ENCODE measurements at regions not wholly inside any gene's neighbourhood (a gene's known extent, or its start where the extent isn't known, plus 50 kb on each side); places are given as distances from the start of the nearest gene placed in this dataset.

DNA sequence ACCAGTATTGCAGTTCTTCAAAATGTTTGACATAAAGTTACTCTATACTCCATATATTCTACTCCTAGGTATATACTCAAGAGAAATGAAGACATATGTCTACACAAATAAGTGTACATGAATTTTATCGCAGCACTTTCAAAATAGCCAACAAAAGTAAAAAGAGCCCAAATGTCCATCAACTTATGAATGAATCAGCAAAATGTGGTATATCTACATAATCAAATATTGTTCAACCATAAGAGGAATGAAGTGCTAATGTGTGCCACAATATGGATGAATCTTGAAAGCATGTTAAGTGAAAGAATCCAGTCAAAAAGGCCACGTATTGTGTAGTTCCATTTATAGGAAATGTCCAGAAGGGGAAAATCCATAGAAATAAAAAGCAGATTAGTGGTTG, 98.6 kb upstream of the F3 start:
- no peak for TF ChIP-seq POLR2AphosphoS5 (IDR thresholded peaks at IDR 0.05; ENCODE audit: low read depth, low read length)
- TF ChIP-seq, protein P1, sequence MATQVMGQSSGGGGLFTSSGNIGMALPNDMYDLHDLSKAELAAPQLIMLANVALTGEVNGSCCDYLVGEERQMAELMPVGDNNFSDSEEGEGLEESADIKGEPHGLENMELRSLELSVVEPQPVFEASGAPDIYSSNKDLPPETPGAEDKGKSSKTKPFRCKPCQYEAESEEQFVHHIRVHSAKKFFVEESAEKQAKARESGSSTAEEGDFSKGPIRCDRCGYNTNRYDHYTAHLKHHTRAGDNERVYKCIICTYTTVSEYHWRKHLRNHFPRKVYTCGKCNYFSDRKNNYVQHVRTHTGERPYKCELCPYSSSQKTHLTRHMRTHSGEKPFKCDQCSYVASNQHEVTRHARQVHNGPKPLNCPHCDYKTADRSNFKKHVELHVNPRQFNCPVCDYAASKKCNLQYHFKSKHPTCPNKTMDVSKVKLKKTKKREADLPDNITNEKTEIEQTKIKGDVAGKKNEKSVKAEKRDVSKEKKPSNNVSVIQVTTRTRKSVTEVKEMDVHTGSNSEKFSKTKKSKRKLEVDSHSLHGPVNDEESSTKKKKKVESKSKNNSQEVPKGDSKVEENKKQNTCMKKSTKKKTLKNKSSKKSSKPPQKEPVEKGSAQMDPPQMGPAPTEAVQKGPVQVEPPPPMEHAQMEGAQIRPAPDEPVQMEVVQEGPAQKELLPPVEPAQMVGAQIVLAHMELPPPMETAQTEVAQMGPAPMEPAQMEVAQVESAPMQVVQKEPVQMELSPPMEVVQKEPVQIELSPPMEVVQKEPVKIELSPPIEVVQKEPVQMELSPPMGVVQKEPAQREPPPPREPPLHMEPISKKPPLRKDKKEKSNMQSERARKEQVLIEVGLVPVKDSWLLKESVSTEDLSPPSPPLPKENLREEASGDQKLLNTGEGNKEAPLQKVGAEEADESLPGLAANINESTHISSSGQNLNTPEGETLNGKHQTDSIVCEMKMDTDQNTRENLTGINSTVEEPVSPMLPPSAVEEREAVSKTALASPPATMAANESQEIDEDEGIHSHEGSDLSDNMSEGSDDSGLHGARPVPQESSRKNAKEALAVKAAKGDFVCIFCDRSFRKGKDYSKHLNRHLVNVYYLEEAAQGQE (IDR thresholded peaks at IDR 0.05; ENCODE audit: insufficient read depth in 1 of 2, low read depth in 2 of 2, low read length in 1 of 2) = no peak
- no peak for TF ChIP-seq SIN3A (IDR thresholded peaks at IDR 0.05; ENCODE audit: borderline replicate concordance, insufficient read depth, low read depth, low read length)
- TF ChIP-seq, protein P2, sequence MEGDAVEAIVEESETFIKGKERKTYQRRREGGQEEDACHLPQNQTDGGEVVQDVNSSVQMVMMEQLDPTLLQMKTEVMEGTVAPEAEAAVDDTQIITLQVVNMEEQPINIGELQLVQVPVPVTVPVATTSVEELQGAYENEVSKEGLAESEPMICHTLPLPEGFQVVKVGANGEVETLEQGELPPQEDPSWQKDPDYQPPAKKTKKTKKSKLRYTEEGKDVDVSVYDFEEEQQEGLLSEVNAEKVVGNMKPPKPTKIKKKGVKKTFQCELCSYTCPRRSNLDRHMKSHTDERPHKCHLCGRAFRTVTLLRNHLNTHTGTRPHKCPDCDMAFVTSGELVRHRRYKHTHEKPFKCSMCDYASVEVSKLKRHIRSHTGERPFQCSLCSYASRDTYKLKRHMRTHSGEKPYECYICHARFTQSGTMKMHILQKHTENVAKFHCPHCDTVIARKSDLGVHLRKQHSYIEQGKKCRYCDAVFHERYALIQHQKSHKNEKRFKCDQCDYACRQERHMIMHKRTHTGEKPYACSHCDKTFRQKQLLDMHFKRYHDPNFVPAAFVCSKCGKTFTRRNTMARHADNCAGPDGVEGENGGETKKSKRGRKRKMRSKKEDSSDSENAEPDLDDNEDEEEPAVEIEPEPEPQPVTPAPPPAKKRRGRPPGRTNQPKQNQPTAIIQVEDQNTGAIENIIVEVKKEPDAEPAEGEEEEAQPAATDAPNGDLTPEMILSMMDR (IDR thresholded peaks at IDR 0.05) = no peak
- TF ChIP-seq TCF7L2 (IDR thresholded peaks at IDR 0.05; ENCODE audit: low read depth, low read length) = no peak
- Histone ChIP-seq H3K4me1 (ENCODE audit: control insufficient read depth, insufficient read depth, low read length) (no peaks in the 10 kb centered on the region), H3K36me3 (ENCODE audit: control insufficient read depth, insufficient read depth, low read length) (no peaks in the 10 kb centered on the region), H3K27ac (ENCODE audit: low read length) (no peak overlapping the region), H3K27me3 (ENCODE audit: control insufficient read depth, insufficient read depth, low read length) (no peaks in the 10 kb centered on the region), H3K4me3 (ENCODE audit: low read depth in 2 of 2, low read length in 2 of 2) (no peak overlapping the region), H3K9me3 (ENCODE audit: control insufficient read depth, insufficient read depth, low read depth, low read length) (no peaks in the 10 kb centered on the region)
- POLR2A ChIA-PET = no interaction called here
- ATAC-seq (no peak), DNase-seq (ENCODE audit: low read depth, low spot score) (no peak)
- no TSS peak for BruUV-seq (replicated peaks)
- intact Hi-C loops (cut with micrococcal nuclease; ENCODE audit: unreplicated experiment) = no loop called here
- in situ Hi-C loops (cut with HindIII; ENCODE audit: low pct_unique_long_range_greater_than_20kb, low sequenced_read_pairs) = no loop called here
- CTCF ChIA-PET = no interaction called here

DNA sequence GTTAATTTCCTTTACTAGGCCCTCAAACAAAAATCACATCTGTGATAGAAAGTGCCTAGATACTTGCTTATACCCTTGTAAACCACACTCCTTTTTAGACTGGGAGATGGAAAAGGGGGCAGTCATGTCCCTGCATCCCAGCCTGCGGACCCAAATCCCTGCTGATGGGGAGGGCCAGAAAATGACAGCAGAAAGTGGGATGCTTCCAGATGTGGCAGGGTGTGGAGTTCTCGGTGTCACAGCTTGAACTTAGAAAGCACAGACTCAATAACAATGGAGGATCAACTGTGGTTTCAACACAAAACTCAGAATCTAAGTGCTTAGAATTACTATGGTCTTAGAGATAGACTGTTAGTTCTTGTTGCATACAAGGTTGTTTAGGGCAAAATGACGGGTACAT, 95.6 kb upstream of the F3 start:
- intact Hi-C loops (cut with micrococcal nuclease; ENCODE audit: unreplicated experiment) (no loop called here), in situ Hi-C loops (cut with HindIII; ENCODE audit: low pct_unique_long_range_greater_than_20kb, low sequenced_read_pairs) (no loop called here)
- no peaks in the 10 kb centered on the region for H3K4me1 ChIP-seq (ENCODE audit: control insufficient read depth, insufficient read depth, low read length)
- ChIA-PET CTCF (no interaction called here), POLR2A (no interaction called here)
- H3K27me3 ChIP-seq (ENCODE audit: control insufficient read depth, insufficient read depth, low read length) = no peaks in the 10 kb centered on the region
- no TSS peak for BruUV-seq (replicated peaks)
- H3K4me3 ChIP-seq (ENCODE audit: low read depth in 2 of 2, low read length in 2 of 2) = no peak overlapping the region
- no peaks in the 10 kb centered on the region for H3K36me3 ChIP-seq (ENCODE audit: control insufficient read depth, insufficient read depth, low read length)
- no peak for ATAC-seq
- H3K9me3 ChIP-seq (ENCODE audit: control insufficient read depth, insufficient read depth, low read depth, low read length) = no peaks in the 10 kb centered on the region
- no peak for DNase-seq (ENCODE audit: low read depth, low spot score)
- no peak overlapping the region for H3K27ac ChIP-seq (ENCODE audit: low read length)
- TF ChIP-seq TCF7L2 (IDR thresholded peaks at IDR 0.05; ENCODE audit: low read depth, low read length) (no peak), POLR2AphosphoS5 (IDR thresholded peaks at IDR 0.05; ENCODE audit: low read depth, low read length) (no peak), SIN3A (IDR thresholded peaks at IDR 0.05; ENCODE audit: borderline replicate concordance, insufficient read depth, low read depth, low read length) (no peak)
- TF ChIP-seq, protein P2 (IDR thresholded peaks at IDR 0.05) = no peak
- TF ChIP-seq, protein P1 (IDR thresholded peaks at IDR 0.05; ENCODE audit: insufficient read depth in 1 of 2, low read depth in 2 of 2, low read length in 1 of 2) = no peak
